ENCODE measurements at regions not wholly inside any gene's neighbourhood (a gene's known extent, or its start where the extent isn't known, plus 50 kb on each side); places are given as distances from the start of the nearest gene placed in this dataset.

GRCh38 chr1:60589916-60590315, 492.4 kb upstream of the NFIA start:
- no peak for TF ChIP-seq CTCF (IDR thresholded peaks at IDR 0.05; ENCODE audit: insufficient read depth, low read depth, low read length)
- H3K27me3 ChIP-seq (ENCODE audit: control insufficient read depth, insufficient read depth, low read length): no peaks in the 10 kb centered on the region
- H3K4me3 ChIP-seq (ENCODE audit: low read depth, low read length): no peak overlapping the region
- DNase-seq (ENCODE audit: low read depth): no peak
- ChIA-PET CTCF (no interaction called here), POLR2A (no interaction called here)
- no peaks in the 10 kb centered on the region for H3K36me3 ChIP-seq (ENCODE audit: control insufficient read depth, insufficient read depth, low read length)

GRCh38 chr1:60589046-60589748, 493.2 kb upstream of the NFIA start:
- Histone ChIP-seq H3K4me3 (ENCODE audit: low read depth, low read length) (no peak overlapping the region), H3K27me3 (ENCODE audit: control insufficient read depth, insufficient read depth, low read length) (no peaks in the 10 kb centered on the region), H3K36me3 (ENCODE audit: control insufficient read depth, insufficient read depth, low read length) (no peaks in the 10 kb centered on the region)
- no peak for DNase-seq (ENCODE audit: low read depth)
- ChIA-PET POLR2A (no interaction called here), CTCF (no interaction called here)
- no peak for TF ChIP-seq CTCF (IDR thresholded peaks at IDR 0.05; ENCODE audit: insufficient read depth, low read depth, low read length)

- no peak for TF ChIP-seq CTCF (IDR thresholded peaks at IDR 0.05; ENCODE audit: insufficient read depth, low read depth, low read length)
- no peak for DNase-seq (ENCODE audit: low read depth)
- ChIA-PET CTCF (interaction anchor here (1.6 kb wide), 1 partner anchor 21 kb away, joined by 3 read pairs; no protein-coding TSS in a partner anchor), POLR2A (no interaction called here)
- H3K36me3 ChIP-seq (ENCODE audit: control insufficient read depth, insufficient read depth, low read length): no peaks in the 10 kb centered on the region
- no peak overlapping the region for H3K4me3 ChIP-seq (ENCODE audit: low read depth, low read length)
- H3K27me3 ChIP-seq (ENCODE audit: control insufficient read depth, insufficient read depth, low read length): no peaks in the 10 kb centered on the region
Observed at GRCh38 chr1:60584371-60584770, 498.0 kb upstream of the NFIA start.

- no peaks in the 10 kb centered on the region for H3K36me3 ChIP-seq (ENCODE audit: control insufficient read depth, insufficient read depth, low read length)
- no peak for DNase-seq (ENCODE audit: low read depth)
- POLR2A ChIA-PET: no interaction called here
- H3K27me3 ChIP-seq (ENCODE audit: control insufficient read depth, insufficient read depth, low read length): no peaks in the 10 kb centered on the region
- H3K4me3 ChIP-seq (ENCODE audit: low read depth, low read length): no peak overlapping the region
- CTCF ChIA-PET: interaction anchor here (1.6 kb wide), 1 partner anchor 21 kb away, joined by 3 read pairs; no protein-coding TSS in a partner anchor
- TF ChIP-seq CTCF (IDR thresholded peaks at IDR 0.05; ENCODE audit: insufficient read depth, low read depth, low read length): no peak
Observed at GRCh38 chr1:60583696-60584095, 498.7 kb upstream of the NFIA start.

GRCh38 chr1:60581455-60582220, 500.7 kb upstream of the NFIA start:
- ChIA-PET CTCF (interaction anchor here (0.6 kb wide), 1 partner anchor 619 kb away, joined by 3 read pairs; no protein-coding TSS in a partner anchor), POLR2A (no interaction called here)
- no peak for TF ChIP-seq CTCF (IDR thresholded peaks at IDR 0.05; ENCODE audit: insufficient read depth, low read depth, low read length)
- H3K36me3 ChIP-seq (ENCODE audit: control insufficient read depth, insufficient read depth, low read length): no peaks in the 10 kb centered on the region
- H3K27me3 ChIP-seq (ENCODE audit: control insufficient read depth, insufficient read depth, low read length): no peaks in the 10 kb centered on the region
- no peak for DNase-seq (ENCODE audit: low read depth)
- no peak overlapping the region for H3K4me3 ChIP-seq (ENCODE audit: low read depth, low read length)
